BE2C (cell line): ENCODE measurements at regions not wholly inside any gene's neighbourhood (a gene's known extent, or its start where the extent isn't known, plus 50 kb on each side); places are given as distances from the start of the nearest gene placed in this dataset.

Source experiments
- DNase-seq: peaks from one replicate; pipeline ENCODE4 v3.0.0-alpha.2; 2020
- H3K27me3 ChIP-seq: fragments of 250-450 bp; sonication (Bioruptor Pico); 2 replicates; pipeline ENCODE4 v1.5.1; 2020; ENCODE audit warnings: mild to moderate bottlenecking
- H3K36me3 ChIP-seq: fragments of 250-450 bp; sonication (Bioruptor Pico); 2 replicates; pipeline ENCODE4 v1.5.1; 2020; ENCODE audit warnings: mild to moderate bottlenecking
- H3K4me1 ChIP-seq: fragments of 250-450 bp; sonication (Bioruptor Pico); 2 replicates; pipeline ENCODE4 v1.5.1; 2020
- H3K4me3 ChIP-seq: 2 replicates; pipeline ENCODE4 v1.5.1; 2011; ENCODE audit warnings: low read depth, low read length
- H3K9me3 ChIP-seq: fragments of 250-450 bp; sonication (Bioruptor Pico); 2 replicates; pipeline ENCODE4 v1.5.1; 2020
- TF ChIP-seq, protein P1 (sequence below): IDR thresholded peaks from 2 replicates; pipeline ENCODE4 v1.5.1; 2012; ENCODE audit warnings: mild to moderate bottlenecking, low read depth, low read length

GRCh38 chr12:115004470-115005146 lies 320.6 kb upstream of the TBX3 start:
- no peak for DNase-seq
- no peaks in the 10 kb centered on the region for H3K27me3 ChIP-seq
- H3K4me3 ChIP-seq: no peak overlapping the region
- peaks cover 36% of the 10 kb centered on the region for H3K4me1 ChIP-seq
- H3K9me3 ChIP-seq: no peaks in the 10 kb centered on the region
- TF ChIP-seq, protein P1, sequence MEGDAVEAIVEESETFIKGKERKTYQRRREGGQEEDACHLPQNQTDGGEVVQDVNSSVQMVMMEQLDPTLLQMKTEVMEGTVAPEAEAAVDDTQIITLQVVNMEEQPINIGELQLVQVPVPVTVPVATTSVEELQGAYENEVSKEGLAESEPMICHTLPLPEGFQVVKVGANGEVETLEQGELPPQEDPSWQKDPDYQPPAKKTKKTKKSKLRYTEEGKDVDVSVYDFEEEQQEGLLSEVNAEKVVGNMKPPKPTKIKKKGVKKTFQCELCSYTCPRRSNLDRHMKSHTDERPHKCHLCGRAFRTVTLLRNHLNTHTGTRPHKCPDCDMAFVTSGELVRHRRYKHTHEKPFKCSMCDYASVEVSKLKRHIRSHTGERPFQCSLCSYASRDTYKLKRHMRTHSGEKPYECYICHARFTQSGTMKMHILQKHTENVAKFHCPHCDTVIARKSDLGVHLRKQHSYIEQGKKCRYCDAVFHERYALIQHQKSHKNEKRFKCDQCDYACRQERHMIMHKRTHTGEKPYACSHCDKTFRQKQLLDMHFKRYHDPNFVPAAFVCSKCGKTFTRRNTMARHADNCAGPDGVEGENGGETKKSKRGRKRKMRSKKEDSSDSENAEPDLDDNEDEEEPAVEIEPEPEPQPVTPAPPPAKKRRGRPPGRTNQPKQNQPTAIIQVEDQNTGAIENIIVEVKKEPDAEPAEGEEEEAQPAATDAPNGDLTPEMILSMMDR: no peak
- H3K36me3 ChIP-seq: no peaks in the 10 kb centered on the region

- Histone ChIP-seq H3K9me3 (no peaks in the 10 kb centered on the region), H3K36me3 (no peaks in the 10 kb centered on the region), H3K4me1 (peaks cover 45% of the 10 kb centered on the region), H3K4me3 (no peak overlapping the region), H3K27me3 (no peaks in the 10 kb centered on the region)
- peak; percentile 82 for DNase-seq
- TF ChIP-seq, protein P1: no peak
Observed at GRCh38 chr12:115002434-115002833, 318.5 kb upstream of the TBX3 start.

- Histone ChIP-seq H3K4me3 (no peak overlapping the region), H3K27me3 (no peaks in the 10 kb centered on the region), H3K36me3 (no peaks in the 10 kb centered on the region), H3K4me1 (peaks cover 45% of the 10 kb centered on the region), H3K9me3 (no peaks in the 10 kb centered on the region)
- TF ChIP-seq, protein P1: no peak
- no peak for DNase-seq
Observed at GRCh38 chr12:115001571-115002180, 317.7 kb upstream of the TBX3 start.

- TF ChIP-seq, protein P1: no peak
- no peaks in the 10 kb centered on the region for H3K27me3 ChIP-seq
- DNase-seq: peak; percentile 77
- H3K4me1 ChIP-seq: peaks cover 45% of the 10 kb centered on the region
- H3K4me3 ChIP-seq: no peak overlapping the region
- H3K36me3 ChIP-seq: no peaks in the 10 kb centered on the region
- no peaks in the 10 kb centered on the region for H3K9me3 ChIP-seq
Observed at GRCh38 chr12:115000038-115000437, 316.1 kb upstream of the TBX3 start.

DNA sequence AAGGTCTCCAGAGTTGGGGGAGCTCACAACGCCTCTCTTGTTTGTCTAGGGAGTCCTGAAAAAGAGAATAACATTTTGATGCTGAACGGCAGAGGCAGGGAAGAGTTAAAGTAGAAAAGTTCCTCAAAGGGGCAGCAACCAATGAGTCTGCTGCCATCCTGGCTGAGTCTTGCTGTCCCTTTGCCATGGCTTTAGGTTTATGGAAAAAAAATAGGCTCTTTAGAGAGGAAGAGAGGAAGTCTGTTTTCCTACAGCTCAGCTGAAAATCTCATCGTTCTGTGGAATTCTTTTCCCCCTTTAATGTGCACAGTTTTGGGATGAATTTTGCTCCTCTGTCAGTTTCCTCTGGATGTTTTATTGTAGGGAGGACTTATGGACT lies 314.8 kb upstream of the TBX3 start:
- H3K9me3 ChIP-seq: no peaks in the 10 kb centered on the region
- H3K4me3 ChIP-seq: no peak overlapping the region
- TF ChIP-seq, protein P1: no peak
- peaks cover 41% of the 10 kb centered on the region for H3K4me1 ChIP-seq
- H3K27me3 ChIP-seq: no peaks in the 10 kb centered on the region
- no peaks in the 10 kb centered on the region for H3K36me3 ChIP-seq
- no peak for DNase-seq

DNA sequence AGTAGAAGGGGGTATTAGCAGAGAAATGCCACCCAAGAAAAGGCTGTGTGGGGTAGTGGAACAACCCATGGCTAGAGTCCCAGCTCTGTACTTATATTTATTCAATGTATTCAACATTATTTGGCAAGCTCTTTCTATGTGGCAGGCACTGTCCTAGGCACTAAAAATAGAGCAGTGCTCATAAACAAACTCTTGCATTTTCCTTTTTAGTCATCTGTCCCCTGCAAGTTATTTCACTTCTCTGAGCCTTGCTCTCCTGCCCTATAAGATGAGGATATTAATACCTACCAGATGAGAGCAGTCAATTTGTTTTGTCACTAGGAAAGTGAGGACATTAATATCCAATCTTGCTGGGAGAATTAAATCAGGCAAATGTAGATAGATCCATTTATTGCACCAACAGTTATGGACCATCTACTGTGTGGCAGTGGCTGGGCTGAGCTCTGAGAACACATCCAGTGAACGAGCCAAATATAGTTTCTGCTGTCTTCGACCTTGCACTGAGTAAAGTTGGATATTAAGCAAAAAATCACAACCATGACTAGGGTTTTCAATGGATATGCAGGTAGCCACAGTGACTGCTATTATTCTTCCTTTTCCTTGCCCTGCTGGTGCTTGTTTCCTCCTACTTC lies 314.3 kb upstream of the TBX3 start:
- TF ChIP-seq, protein P1: no peak
- DNase-seq: no peak
- no peaks in the 10 kb centered on the region for H3K9me3 ChIP-seq
- H3K4me3 ChIP-seq: no peak overlapping the region
- H3K36me3 ChIP-seq: no peaks in the 10 kb centered on the region
- no peaks in the 10 kb centered on the region for H3K27me3 ChIP-seq
- H3K4me1 ChIP-seq: peaks cover 38% of the 10 kb centered on the region
